Transverse colon (tissue), 3 donors: ENCODE measurements at regions not wholly inside any gene's neighbourhood (a gene's known extent, or its start where the extent isn't known, plus 50 kb on each side); places are given as distances from the start of the nearest gene placed in this dataset.

Source experiments
- CTCF ChIP-seq, 5 experiments: fragments of 200-600 bp in 3 of 5; fragments of 450-650 bp in 2 of 5; sonication (generic) in 3 of 5; IDR thresholded peaks; 1 replicate in 2 of 5; 2 replicates in 3 of 5; pipeline ENCODE4 v1.5.1; 2016 to 2017; ENCODE audit warnings: antibody characterized with exemption in 5 of 5, inconsistent platforms in 3 of 5, mild to moderate bottlenecking in 2 of 5, moderate library complexity in 1 of 5
- POLR2A ChIP-seq: fragments of 450-650 bp; IDR thresholded peaks from one replicate; pipeline ENCODE4 v1.6.1; 2016; ENCODE audit warnings: antibody characterized with exemption, mild to moderate bottlenecking, moderate library complexity

GRCh38 chr15:47409038-47409437 is 308.3 kb upstream of the SEMA6D start:
- TF ChIP-seq POLR2A, result no peak
- no peak for TF ChIP-seq CTCF (IDR thresholded peaks at IDR 0.05)
